GM12873 (cell line): ENCODE measurements at regions not wholly inside any gene's neighbourhood (a gene's known extent, or its start where the extent isn't known, plus 50 kb on each side); places are given as distances from the start of the nearest gene placed in this dataset.

ENCODE experiments used
- TF ChIP-seq, protein P1 (sequence below): IDR thresholded peaks from 2 replicates; pipeline ENCODE4 v1.5.1; 2012; ENCODE audit warnings: low read depth, mild to moderate bottlenecking, moderate library complexity, low read length, control low read depth; ENCODE audit not compliant: insufficient read depth; ENCODE audit errors: missing control alignments

DNA sequence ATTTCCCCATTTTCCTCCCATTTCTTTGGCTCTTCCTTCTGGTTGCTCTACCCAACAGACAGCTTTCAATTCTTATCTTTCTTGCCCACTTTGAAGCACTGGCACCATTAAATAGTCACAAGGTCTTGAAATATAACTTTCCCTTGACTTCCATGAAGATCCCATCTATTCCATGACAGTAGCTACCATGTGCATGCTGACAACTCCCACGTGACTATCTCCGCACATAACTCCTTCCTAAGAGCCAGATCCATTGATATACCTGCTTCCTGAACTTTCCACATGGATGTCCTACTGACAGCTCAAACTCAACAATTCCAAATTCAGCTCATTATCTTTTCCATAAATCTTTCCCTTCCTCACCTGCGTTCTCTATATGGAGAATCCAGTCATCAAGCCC lies 101.4 kb downstream of the RIN2 start:
- TF ChIP-seq, protein P1, sequence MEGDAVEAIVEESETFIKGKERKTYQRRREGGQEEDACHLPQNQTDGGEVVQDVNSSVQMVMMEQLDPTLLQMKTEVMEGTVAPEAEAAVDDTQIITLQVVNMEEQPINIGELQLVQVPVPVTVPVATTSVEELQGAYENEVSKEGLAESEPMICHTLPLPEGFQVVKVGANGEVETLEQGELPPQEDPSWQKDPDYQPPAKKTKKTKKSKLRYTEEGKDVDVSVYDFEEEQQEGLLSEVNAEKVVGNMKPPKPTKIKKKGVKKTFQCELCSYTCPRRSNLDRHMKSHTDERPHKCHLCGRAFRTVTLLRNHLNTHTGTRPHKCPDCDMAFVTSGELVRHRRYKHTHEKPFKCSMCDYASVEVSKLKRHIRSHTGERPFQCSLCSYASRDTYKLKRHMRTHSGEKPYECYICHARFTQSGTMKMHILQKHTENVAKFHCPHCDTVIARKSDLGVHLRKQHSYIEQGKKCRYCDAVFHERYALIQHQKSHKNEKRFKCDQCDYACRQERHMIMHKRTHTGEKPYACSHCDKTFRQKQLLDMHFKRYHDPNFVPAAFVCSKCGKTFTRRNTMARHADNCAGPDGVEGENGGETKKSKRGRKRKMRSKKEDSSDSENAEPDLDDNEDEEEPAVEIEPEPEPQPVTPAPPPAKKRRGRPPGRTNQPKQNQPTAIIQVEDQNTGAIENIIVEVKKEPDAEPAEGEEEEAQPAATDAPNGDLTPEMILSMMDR, result no peak

DNA sequence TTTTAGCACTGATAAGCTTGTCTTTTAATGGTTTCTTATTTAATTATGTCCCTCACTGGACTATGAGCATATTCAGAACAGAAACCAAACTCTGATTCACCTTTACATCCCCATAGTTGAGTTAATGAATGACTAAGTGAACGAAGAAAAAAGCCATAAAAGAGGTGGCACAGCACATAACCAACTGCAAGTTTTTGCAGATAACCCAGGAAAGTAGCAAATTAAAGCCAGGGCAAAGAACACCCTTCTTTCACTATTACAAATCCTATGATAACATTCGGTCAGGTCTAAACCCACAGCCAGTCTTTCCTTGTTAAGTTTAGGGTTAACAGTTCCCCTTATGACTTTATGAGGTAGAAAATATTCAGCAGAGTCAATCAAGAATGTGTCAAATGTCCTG lies 102.7 kb downstream of the RIN2 start:
- TF ChIP-seq, protein P1, result no peak

DNA sequence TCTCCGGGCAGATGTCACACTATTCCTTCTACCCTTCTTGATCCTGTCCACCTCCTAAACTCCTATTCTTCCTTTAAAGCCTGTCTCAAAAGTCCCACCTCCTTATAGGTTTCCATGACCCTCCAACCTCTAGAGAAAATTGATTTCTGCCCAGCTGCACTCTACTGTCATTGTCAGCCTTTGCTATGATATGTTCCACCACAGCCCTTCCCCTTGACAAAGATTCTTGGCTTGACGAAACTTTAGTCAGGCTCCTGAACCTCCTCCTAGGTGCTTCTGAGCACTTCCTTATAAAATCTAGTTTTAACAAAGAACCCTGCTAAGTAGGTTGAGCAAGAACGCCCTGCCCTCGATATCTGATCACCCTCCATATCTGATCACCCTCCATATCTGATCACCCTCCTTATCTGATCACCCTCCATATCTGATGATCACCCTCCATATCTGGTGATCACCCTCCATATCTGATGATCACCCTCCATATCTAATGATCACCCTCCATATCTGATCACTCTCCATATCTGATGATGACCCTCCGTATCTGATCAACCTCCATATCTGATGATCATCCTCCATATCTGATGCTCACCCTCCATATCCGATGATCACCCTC lies 103.2 kb downstream of the RIN2 start:
- TF ChIP-seq, protein P1, result no peak

DNA sequence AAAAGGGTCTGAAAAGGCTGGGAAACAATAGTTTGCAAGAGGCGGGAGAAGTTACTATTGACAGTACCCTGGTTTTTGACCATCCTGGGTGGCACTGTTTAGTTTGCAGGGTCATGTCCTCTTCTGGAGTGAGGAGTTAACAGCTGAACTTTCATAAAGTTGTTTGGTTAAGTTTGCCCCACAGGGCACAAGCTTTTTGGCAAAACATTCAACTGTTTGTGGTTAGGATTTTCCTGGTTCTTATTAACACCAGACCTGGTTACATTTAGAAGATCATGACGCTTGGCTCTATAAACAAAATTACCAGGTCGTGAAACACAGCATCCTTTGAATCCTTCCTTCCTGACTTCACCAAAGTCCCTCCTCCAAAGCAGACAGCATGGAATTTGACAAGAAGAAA lies 106.1 kb downstream of the RIN2 start:
- TF ChIP-seq, protein P1, result no peak

DNA sequence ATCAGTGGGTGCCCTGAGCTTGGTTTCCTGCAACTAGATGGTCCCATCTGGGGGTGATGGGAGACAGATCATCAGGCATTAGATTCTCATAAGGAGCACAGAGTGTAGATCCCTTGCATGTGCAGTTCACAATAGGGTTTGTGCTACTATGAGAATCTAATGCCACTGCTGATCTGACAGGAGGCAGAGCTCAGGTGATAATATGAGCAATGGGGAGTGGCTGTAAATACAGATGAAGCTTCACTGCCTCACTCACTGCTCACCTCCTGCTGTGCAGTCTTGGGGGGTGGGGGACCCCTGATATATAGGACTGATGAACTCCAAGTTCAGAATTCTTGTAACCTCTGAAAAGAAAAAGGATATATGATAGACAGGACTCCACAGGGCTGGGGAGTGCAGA lies 108.0 kb downstream of the RIN2 start:
- TF ChIP-seq, protein P1, result no peak

DNA sequence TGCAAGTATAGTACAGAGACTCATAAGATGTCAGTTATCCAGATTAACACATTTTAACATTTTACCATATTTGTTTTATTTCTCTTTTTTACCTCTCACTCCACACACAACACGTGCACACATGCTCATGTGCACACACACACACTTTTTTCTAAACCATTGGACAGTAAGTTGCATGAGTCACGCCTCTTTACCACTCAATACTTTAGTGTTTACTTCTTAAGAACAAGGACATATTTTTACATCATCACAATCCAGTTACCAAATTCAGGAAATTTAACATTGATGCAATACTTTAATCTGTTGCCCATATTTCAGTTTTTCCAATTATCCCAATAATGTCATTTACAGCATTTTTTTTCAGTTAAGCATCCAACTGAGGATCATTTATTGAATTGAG lies 109.0 kb downstream of the RIN2 start:
- TF ChIP-seq, protein P1, result no peak

DNA sequence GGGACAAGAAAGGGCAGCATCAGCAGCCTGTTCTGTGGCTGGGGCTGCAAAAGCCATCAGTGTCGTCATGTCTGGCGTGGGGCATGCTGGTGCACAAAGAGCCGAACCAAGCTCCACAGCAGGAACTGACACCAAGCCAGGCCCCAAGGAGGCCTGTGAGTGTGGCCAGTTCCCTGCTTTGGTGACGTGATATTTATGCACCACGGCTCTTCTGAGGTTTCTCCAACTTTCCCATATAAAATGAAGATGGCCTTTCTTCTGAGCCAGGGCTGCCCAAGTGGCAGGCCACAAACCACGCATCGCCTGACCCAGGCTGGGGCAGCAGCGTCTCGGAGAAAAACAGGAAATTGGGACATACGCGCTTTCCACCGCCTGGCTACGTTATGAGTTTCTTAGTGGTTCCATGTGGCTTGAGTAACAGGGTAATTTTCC lies 109.9 kb downstream of the RIN2 start:
- TF ChIP-seq, protein P1, result no peak
